Endothelial cell of umbilical vein (primary cell): ENCODE measurements at regions not wholly inside any gene's neighbourhood (a gene's known extent, or its start where the extent isn't known, plus 50 kb on each side); places are given as distances from the start of the nearest gene placed in this dataset.

Experiments used
- BruUV-seq: library from RNA; stranded (reverse); fragments of 400-500 nt; replicated peaks from 2 replicates; lab custom pipeline; 2021; lab: Mats Ljungman, UMichigan
- CTCF ChIA-PET: fragments of 300-600, 350-600 bp; sonication (Branson Sonifier 250); formaldehyde crosslinking; loops from one replicate; lab custom pipeline; 2021; ENCODE audit warnings: antibody characterized with exemption, inconsistent platforms; lab: Charles Lee
- POLR2A ChIA-PET: fragments of 300-600, 350-600 bp; sonication (Branson Sonifier 250); formaldehyde crosslinking; loops from one replicate; lab custom pipeline; 2021; ENCODE audit warnings: antibody characterized with exemption, inconsistent platforms; lab: Charles Lee
- DNase-seq: peaks from one replicate; pipeline ENCODE4 v3.0.0-alpha.2; 2011; ENCODE audit warnings: low read depth, low spot score
- FAIRE-seq: peaks from 2 replicates; lab custom pipeline; 2011; peaks lifted over from hg19 to GRCh38; lab: Jason Lieb, UNC
- H2AFZ ChIP-seq: 2 replicates; pipeline ENCODE4 v1.6.0; 2012; ENCODE audit warnings: low read depth, low read length, control low read depth, inconsistent platforms
- H3K27ac ChIP-seq: 2 replicates; pipeline ENCODE4 v1.5.1; 2011; ENCODE audit warnings: low read depth, mild to moderate bottlenecking, control low read depth, low read length, moderate library complexity; ENCODE audit not compliant: insufficient read depth
- H3K27me3 ChIP-seq, 2 experiments: 2 replicates each; pipeline versions ENCODE4 v1.6.0 to v1.6.1; 2011; ENCODE audit warnings: low read length in 2 of 2, mixed read lengths in 1 of 2; ENCODE audit not compliant: control insufficient read depth in 2 of 2, insufficient read depth in 2 of 2
- H3K36me3 ChIP-seq, 2 experiments: 2 replicates in 1 of 2; 3 replicates in 1 of 2; pipeline ENCODE4 v1.5.1; 2011; ENCODE audit warnings: low read length in 2 of 2, mild to moderate bottlenecking in 1 of 2, moderate library complexity in 1 of 2; ENCODE audit not compliant: control insufficient read depth in 2 of 2, insufficient read depth in 2 of 2; ENCODE audit errors: extremely low read depth in 1 of 2
- H3K4me1 ChIP-seq: 3 replicates; pipeline ENCODE4 v1.5.1; 2011; ENCODE audit warnings: mild to moderate bottlenecking, low read length; ENCODE audit not compliant: control insufficient read depth, insufficient read depth; ENCODE audit errors: extremely low read depth
- H3K4me2 ChIP-seq: 2 replicates; pipeline ENCODE4 v1.6.1; 2011; ENCODE audit warnings: low read length, control low read depth, mixed read lengths; ENCODE audit not compliant: insufficient read depth
- H3K4me3 ChIP-seq, 3 experiments: fragments of 200-600 bp in 1 of 3; sonication (generic), shearing (Covaris generic) in 1 of 3; replicated peaks in 1 of 3; 2 replicates each; pipeline ENCODE4 v1.5.1; 2011 to 2016; ENCODE audit warnings: control low read depth in 3 of 3, low read length in 3 of 3, mild to moderate bottlenecking in 2 of 3, inconsistent platforms in 1 of 3, low read depth in 1 of 3, moderate library complexity in 1 of 3; ENCODE audit not compliant: insufficient read depth in 1 of 3
- H3K79me2 ChIP-seq: 2 replicates; pipeline ENCODE4 v1.6.0; 2012; ENCODE audit warnings: low read length, inconsistent platforms; ENCODE audit not compliant: control insufficient read depth, insufficient read depth
- H3K9ac ChIP-seq: replicated peaks from 2 replicates; pipeline ENCODE3; 2011; ENCODE audit warnings: low read length, control low read depth; ENCODE audit not compliant: insufficient read depth; ENCODE audit errors: extremely low read depth
- H3K9me1 ChIP-seq: replicated peaks from 3 replicates; pipeline ENCODE4 v1.6.0; 2011; ENCODE audit warnings: mild to moderate bottlenecking, low read length; ENCODE audit not compliant: control insufficient read depth, insufficient read depth; ENCODE audit errors: extremely low read depth
- H3K9me3 ChIP-seq: replicated peaks from 2 replicates; pipeline ENCODE4 v1.5.1; 2012; ENCODE audit warnings: low read length, inconsistent platforms; ENCODE audit not compliant: control insufficient read depth, insufficient read depth
- H4K20me1 ChIP-seq: replicated peaks from 2 replicates; pipeline ENCODE3; 2011; ENCODE audit warnings: mild to moderate bottlenecking, low read length; ENCODE audit not compliant: control insufficient read depth, insufficient read depth; ENCODE audit errors: extremely low read depth
- CTCF ChIP-seq, 2 donors: IDR thresholded peaks; 1 replicate in 1 of 2; 2 replicates in 1 of 2; pipeline ENCODE4 v1.5.1; 2011; ENCODE audit warnings: low read length in 2 of 2, mild to moderate bottlenecking in 2 of 2, moderate library complexity in 2 of 2, control low read depth in 1 of 2, inconsistent platforms in 1 of 2, low read depth in 1 of 2; ENCODE audit not compliant: insufficient read depth in 1 of 2; ENCODE audit errors: extremely low read depth in 1 of 2
- EZH2 ChIP-seq: IDR thresholded peaks from 2 replicates; pipeline ENCODE4 v1.6.1; 2012; ENCODE audit warnings: borderline replicate concordance, low read depth, mild to moderate bottlenecking, moderate library complexity, low read length, inconsistent platforms; ENCODE audit not compliant: severe bottlenecking
- FOS ChIP-seq: IDR thresholded peaks from 2 replicates; pipeline ENCODE4 v1.6.1; 2011; ENCODE audit warnings: mild to moderate bottlenecking, low read length, moderate library complexity, borderline replicate concordance; ENCODE audit not compliant: insufficient read depth
- GATA2 ChIP-seq: IDR thresholded peaks from 2 replicates; pipeline ENCODE4 v1.7.0; 2011; ENCODE audit warnings: low read depth, mild to moderate bottlenecking, moderate library complexity, mixed read lengths, low read length; ENCODE audit not compliant: insufficient read length, insufficient read depth
- JUN ChIP-seq: IDR thresholded peaks from 2 replicates; pipeline ENCODE4 v1.6.1; 2011; ENCODE audit warnings: borderline replicate concordance, low read depth; ENCODE audit not compliant: insufficient read length, insufficient read depth
- MYC ChIP-seq: IDR thresholded peaks from one replicate; pipeline ENCODE4 v1.6.1; 2011; ENCODE audit warnings: mild to moderate bottlenecking, low read depth, low read length
- POLR2A ChIP-seq: IDR thresholded peaks from 2 replicates; pipeline ENCODE4 v1.6.1; 2012; ENCODE audit warnings: low read depth, mild to moderate bottlenecking, control low read depth, low read length
- POLR2AphosphoS5 ChIP-seq: IDR thresholded peaks from 2 replicates; pipeline ENCODE4 v1.6.1; 2012; ENCODE audit warnings: low read depth, mild to moderate bottlenecking, control low read depth, low read length, moderate library complexity; ENCODE audit not compliant: insufficient read depth
- dilution Hi-C: fragments of 300-500 bp; cut with MboI; formaldehyde crosslinking; loops from one replicate; pipeline ENCODE4 v1.15.0; 2019; ENCODE audit warnings: low sequenced_read_pairs; ENCODE audit not compliant: extremely low pct_ligation_motif_present
- intact Hi-C: fragments of 100-400 bp; cut with micrococcal nuclease; formaldehyde crosslinking; loops from one replicate; pipeline ENCODE4 v1.10.0; 2022
- TF ChIP-seq, protein P1 (sequence below): IDR thresholded peaks from 2 replicates; pipeline ENCODE4 v1.6.1; 2011; ENCODE audit not compliant: insufficient read depth, insufficient read length

DNA sequence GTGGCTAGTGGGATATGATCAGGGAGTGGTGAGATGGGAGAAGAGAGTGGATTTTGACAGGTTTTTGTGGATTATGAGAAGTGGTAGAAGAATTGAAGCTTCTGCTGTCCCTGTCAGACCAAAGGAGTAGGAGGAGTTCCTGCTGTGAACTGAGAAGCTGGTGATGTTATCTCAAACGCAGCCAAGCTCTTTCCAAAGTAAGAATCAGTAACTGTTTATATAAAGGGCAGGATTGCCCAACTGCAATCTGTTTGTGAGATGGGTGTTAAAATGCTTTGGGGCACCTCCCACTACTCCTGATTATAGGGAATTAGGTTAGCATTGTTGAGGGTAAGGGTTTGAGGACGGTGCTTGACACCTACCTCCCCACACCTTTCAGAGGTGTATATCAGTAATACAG, 60.5 kb upstream of the USP25 start:
- no peak overlapping the region for H2AFZ ChIP-seq
- H3K4me1 ChIP-seq: no peaks in the 10 kb centered on the region
- no peaks in the 10 kb centered on the region for H3K27me3 ChIP-seq
- no peak overlapping the region for H3K27ac ChIP-seq
- FAIRE-seq (no peak), DNase-seq (no peak)
- ChIA-PET CTCF (no interaction called here), POLR2A (no interaction called here)
- no peaks in the 10 kb centered on the region for H3K9me3 ChIP-seq
- no peak overlapping the region for H3K4me3 ChIP-seq
- dilution Hi-C loops (no loop called here), intact Hi-C loops (no loop called here)
- no peak overlapping the region for H3K4me2 ChIP-seq
- TF ChIP-seq CTCF (IDR thresholded peaks at IDR 0.05; ENCODE audit: extremely low read depth in 1 of 2, insufficient read depth in 1 of 2, low read depth in 1 of 2, low read length in 2 of 2) (no peak), POLR2AphosphoS5 (no peak), GATA2 (no peak), MYC (no peak), EZH2 (no peak), POLR2A (no peak), FOS (no peak), JUN (no peak)
- TF ChIP-seq, protein P1, sequence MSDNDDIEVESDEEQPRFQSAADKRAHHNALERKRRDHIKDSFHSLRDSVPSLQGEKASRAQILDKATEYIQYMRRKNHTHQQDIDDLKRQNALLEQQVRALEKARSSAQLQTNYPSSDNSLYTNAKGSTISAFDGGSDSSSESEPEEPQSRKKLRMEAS: no peak
- H3K9me1 ChIP-seq: no peaks in the 10 kb centered on the region
- no TSS peak for BruUV-seq
- H3K9ac ChIP-seq: no peak overlapping the region
- no peaks in the 10 kb centered on the region for H4K20me1 ChIP-seq
- H3K36me3 ChIP-seq: no peaks in the 10 kb centered on the region
- no peaks in the 10 kb centered on the region for H3K79me2 ChIP-seq
